ENCODE measurements at regions not wholly inside any gene's neighbourhood (a gene's known extent, or its start where the extent isn't known, plus 50 kb on each side); places are given as distances from the start of the nearest gene placed in this dataset.

- no peak for TF ChIP-seq POLR2A (IDR thresholded peaks at IDR 0.05)
- TF ChIP-seq CTCF (IDR thresholded peaks at IDR 0.05): no peak
These were observed 69.6 kb upstream of the TEKT1 start for GRCh38 chr17:6901086-6901485.
